ENCODE measurements at regions not wholly inside any gene's neighbourhood (a gene's known extent, or its start where the extent isn't known, plus 50 kb on each side); places are given as distances from the start of the nearest gene placed in this dataset.

DNA sequence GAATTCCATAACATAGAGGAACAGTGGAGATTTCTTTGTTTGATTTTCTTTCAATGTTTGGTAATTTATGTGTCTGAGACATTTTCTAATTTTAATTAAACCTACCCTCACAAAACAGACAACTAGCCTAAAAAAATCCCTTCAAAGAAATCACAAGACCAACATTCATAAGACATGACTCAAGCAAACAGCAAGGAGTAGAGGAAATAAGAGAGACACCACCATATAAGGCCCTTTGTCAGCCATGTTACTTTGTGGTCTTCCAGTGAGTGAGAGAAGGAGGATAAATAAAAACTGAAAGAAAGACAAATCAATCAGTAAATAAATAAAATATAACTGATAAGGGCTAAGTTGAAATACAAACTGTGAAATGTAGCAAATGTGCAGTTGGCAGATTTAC lies 830.8 kb upstream of the SLC39A10 start:
- H4K20me1 ChIP-seq (ENCODE audit: insufficient read depth, low read length): no peaks in the 10 kb centered on the region
- no peak for FAIRE-seq
- H3K36me3 ChIP-seq (ENCODE audit: insufficient read depth, low read length): no peaks in the 10 kb centered on the region
- no peaks in the 10 kb centered on the region for H3K27me3 Mint-ChIP-seq (ENCODE audit: low read depth, unreplicated experiment)
- H3K4me3 ChIP-seq (ENCODE audit: insufficient read depth, low read depth, low read length): no peak overlapping the region
- H3K79me2 ChIP-seq (ENCODE audit: insufficient read depth, low read length): no peaks in the 10 kb centered on the region
- H3K27me3 ChIP-seq (ENCODE audit: insufficient read depth, low read length): no peaks in the 10 kb centered on the region
- no peaks in the 10 kb centered on the region for H3K9me3 ChIP-seq (ENCODE audit: insufficient read depth, low read depth, low read length)
- H3K27ac Mint-ChIP-seq (ENCODE audit: unreplicated experiment): peak overlapping the region; percentile 91
- H3K9me3 Mint-ChIP-seq (ENCODE audit: unreplicated experiment): peaks cover 4% of the 10 kb centered on the region
- DNase-seq (ENCODE audit: low read depth): peak; percentile 19
- H3K4me2 ChIP-seq (ENCODE audit: low read length): no peak overlapping the region
- peak overlapping the region; percentile 27 for H2AFZ ChIP-seq (ENCODE audit: low read depth, low read length)
- peaks cover 14% of the 10 kb centered on the region for H3K4me1 Mint-ChIP-seq (ENCODE audit: low read depth, unreplicated experiment)
- no peak overlapping the region for H3K9ac ChIP-seq (ENCODE audit: low read length)
- no peak overlapping the region for H3K4me3 Mint-ChIP-seq (ENCODE audit: unreplicated experiment)
- no peak for TF ChIP-seq EZH2 (IDR thresholded peaks at IDR 0.05; ENCODE audit: insufficient read depth, low read length)
- TF ChIP-seq, protein P1, sequence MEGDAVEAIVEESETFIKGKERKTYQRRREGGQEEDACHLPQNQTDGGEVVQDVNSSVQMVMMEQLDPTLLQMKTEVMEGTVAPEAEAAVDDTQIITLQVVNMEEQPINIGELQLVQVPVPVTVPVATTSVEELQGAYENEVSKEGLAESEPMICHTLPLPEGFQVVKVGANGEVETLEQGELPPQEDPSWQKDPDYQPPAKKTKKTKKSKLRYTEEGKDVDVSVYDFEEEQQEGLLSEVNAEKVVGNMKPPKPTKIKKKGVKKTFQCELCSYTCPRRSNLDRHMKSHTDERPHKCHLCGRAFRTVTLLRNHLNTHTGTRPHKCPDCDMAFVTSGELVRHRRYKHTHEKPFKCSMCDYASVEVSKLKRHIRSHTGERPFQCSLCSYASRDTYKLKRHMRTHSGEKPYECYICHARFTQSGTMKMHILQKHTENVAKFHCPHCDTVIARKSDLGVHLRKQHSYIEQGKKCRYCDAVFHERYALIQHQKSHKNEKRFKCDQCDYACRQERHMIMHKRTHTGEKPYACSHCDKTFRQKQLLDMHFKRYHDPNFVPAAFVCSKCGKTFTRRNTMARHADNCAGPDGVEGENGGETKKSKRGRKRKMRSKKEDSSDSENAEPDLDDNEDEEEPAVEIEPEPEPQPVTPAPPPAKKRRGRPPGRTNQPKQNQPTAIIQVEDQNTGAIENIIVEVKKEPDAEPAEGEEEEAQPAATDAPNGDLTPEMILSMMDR (IDR thresholded peaks at IDR 0.05; ENCODE audit: insufficient read depth, low read depth, low read length): no peak
- no peaks in the 10 kb centered on the region for H3K4me1 ChIP-seq (ENCODE audit: insufficient read depth, low read length)
- no peaks in the 10 kb centered on the region for H3K36me3 Mint-ChIP-seq (ENCODE audit: low read depth, unreplicated experiment)
- peak overlapping the region; percentile 20 for H3K27ac ChIP-seq (ENCODE audit: low read depth, low read length)

- Histone ChIP-seq H3K27ac (ENCODE audit: low read depth, low read length) (no peak overlapping the region), H3K36me3 (ENCODE audit: insufficient read depth, low read length) (no peaks in the 10 kb centered on the region), H3K27me3 (ENCODE audit: insufficient read depth, low read length) (no peaks in the 10 kb centered on the region), H3K9ac (ENCODE audit: low read length) (no peak overlapping the region), H2AFZ (ENCODE audit: low read depth, low read length) (no peak overlapping the region), H3K4me3 (ENCODE audit: insufficient read depth, low read depth, low read length) (no peak overlapping the region), H3K4me1 (ENCODE audit: insufficient read depth, low read length) (no peaks in the 10 kb centered on the region), H3K79me2 (ENCODE audit: insufficient read depth, low read length) (no peaks in the 10 kb centered on the region), H4K20me1 (ENCODE audit: insufficient read depth, low read length) (no peaks in the 10 kb centered on the region), H3K9me3 (ENCODE audit: insufficient read depth, low read depth, low read length) (no peaks in the 10 kb centered on the region), H3K4me2 (ENCODE audit: low read length) (no peak overlapping the region)
- H3K4me3 Mint-ChIP-seq (ENCODE audit: unreplicated experiment): no peak overlapping the region
- peaks cover 14% of the 10 kb centered on the region for H3K4me1 Mint-ChIP-seq (ENCODE audit: low read depth, unreplicated experiment)
- TF ChIP-seq, protein P1 (IDR thresholded peaks at IDR 0.05; ENCODE audit: insufficient read depth, low read depth, low read length): no peak
- TF ChIP-seq EZH2 (IDR thresholded peaks at IDR 0.05; ENCODE audit: insufficient read depth, low read length): no peak
- peaks cover 4% of the 10 kb centered on the region for H3K9me3 Mint-ChIP-seq (ENCODE audit: unreplicated experiment)
- H3K27ac Mint-ChIP-seq (ENCODE audit: unreplicated experiment): no peak overlapping the region
- no peaks in the 10 kb centered on the region for H3K27me3 Mint-ChIP-seq (ENCODE audit: low read depth, unreplicated experiment)
- FAIRE-seq (no peak), DNase-seq (ENCODE audit: low read depth) (no peak)
- no peaks in the 10 kb centered on the region for H3K36me3 Mint-ChIP-seq (ENCODE audit: low read depth, unreplicated experiment)
Observed at GRCh38 chr2:194824450-194824849, 832.6 kb upstream of the SLC39A10 start.

- Histone ChIP-seq H2AFZ (ENCODE audit: low read depth, low read length) (no peak overlapping the region), H3K4me3 (ENCODE audit: insufficient read depth, low read depth, low read length) (no peak overlapping the region), H3K4me1 (ENCODE audit: insufficient read depth, low read length) (no peaks in the 10 kb centered on the region), H3K9me3 (ENCODE audit: insufficient read depth, low read depth, low read length) (no peaks in the 10 kb centered on the region), H3K27ac (ENCODE audit: low read depth, low read length) (no peak overlapping the region), H3K79me2 (ENCODE audit: insufficient read depth, low read length) (no peaks in the 10 kb centered on the region), H3K4me2 (ENCODE audit: low read length) (no peak overlapping the region), H4K20me1 (ENCODE audit: insufficient read depth, low read length) (no peaks in the 10 kb centered on the region), H3K36me3 (ENCODE audit: insufficient read depth, low read length) (no peaks in the 10 kb centered on the region), H3K27me3 (ENCODE audit: insufficient read depth, low read length) (no peaks in the 10 kb centered on the region), H3K9ac (ENCODE audit: low read length) (no peak overlapping the region)
- TF ChIP-seq, protein P1 (IDR thresholded peaks at IDR 0.05; ENCODE audit: insufficient read depth, low read depth, low read length): no peak
- no peak for TF ChIP-seq EZH2 (IDR thresholded peaks at IDR 0.05; ENCODE audit: insufficient read depth, low read length)
- FAIRE-seq: no peak
- Mint-ChIP-seq H3K4me3 (ENCODE audit: unreplicated experiment) (no peak overlapping the region), H3K27me3 (ENCODE audit: low read depth, unreplicated experiment) (no peaks in the 10 kb centered on the region), H3K4me1 (ENCODE audit: low read depth, unreplicated experiment) (peaks cover 14% of the 10 kb centered on the region), H3K27ac (ENCODE audit: unreplicated experiment) (no peak overlapping the region), H3K9me3 (ENCODE audit: unreplicated experiment) (peaks cover 4% of the 10 kb centered on the region), H3K36me3 (ENCODE audit: low read depth, unreplicated experiment) (no peaks in the 10 kb centered on the region)
- no peak for DNase-seq (ENCODE audit: low read depth)
Observed at GRCh38 chr2:194822657-194823056, 834.4 kb upstream of the SLC39A10 start.
